ENCODE measurements at regions not wholly inside any gene's neighbourhood (a gene's known extent, or its start where the extent isn't known, plus 50 kb on each side); places are given as distances from the start of the nearest gene placed in this dataset.

- TF ChIP-seq SPI1 (IDR thresholded peaks at IDR 0.05; ENCODE audit: low read depth, low read length) (no peak), POLR2AphosphoS5 (IDR thresholded peaks at IDR 0.05; ENCODE audit: low read depth, low read length) (no peak), POLR2A (IDR thresholded peaks at IDR 0.05; ENCODE audit: low read depth, low read length) (no peak), TAF1 (IDR thresholded peaks at IDR 0.05; ENCODE audit: low read depth, low read length) (no peak)
These were observed 149.9 kb downstream of the OR4M2 start for GRCh38 chr15:22229990-22230819.
